H54 (cell line): ENCODE measurements at regions not wholly inside any gene's neighbourhood (a gene's known extent, or its start where the extent isn't known, plus 50 kb on each side); places are given as distances from the start of the nearest gene placed in this dataset.
A peak's percentile ranks its signal among the peaks of the same experiment; 100 is the strongest.

ENCODE experiments used
- DNase-seq: peaks from one replicate; pipeline ENCODE4 v3.0.0; 2011; ENCODE audit warnings: low spot score, mixed read lengths; ENCODE audit not compliant: insufficient read length
- FAIRE-seq: peaks from 3 replicates; lab custom pipeline; 2011; peaks lifted over from hg19 to GRCh38; lab: Jason Lieb, UNC
- POLR2A ChIP-seq: IDR thresholded peaks from 2 replicates; pipeline ENCODE4 v1.6.1; 2011; ENCODE audit warnings: low read depth, mild to moderate bottlenecking, low read length

DNA sequence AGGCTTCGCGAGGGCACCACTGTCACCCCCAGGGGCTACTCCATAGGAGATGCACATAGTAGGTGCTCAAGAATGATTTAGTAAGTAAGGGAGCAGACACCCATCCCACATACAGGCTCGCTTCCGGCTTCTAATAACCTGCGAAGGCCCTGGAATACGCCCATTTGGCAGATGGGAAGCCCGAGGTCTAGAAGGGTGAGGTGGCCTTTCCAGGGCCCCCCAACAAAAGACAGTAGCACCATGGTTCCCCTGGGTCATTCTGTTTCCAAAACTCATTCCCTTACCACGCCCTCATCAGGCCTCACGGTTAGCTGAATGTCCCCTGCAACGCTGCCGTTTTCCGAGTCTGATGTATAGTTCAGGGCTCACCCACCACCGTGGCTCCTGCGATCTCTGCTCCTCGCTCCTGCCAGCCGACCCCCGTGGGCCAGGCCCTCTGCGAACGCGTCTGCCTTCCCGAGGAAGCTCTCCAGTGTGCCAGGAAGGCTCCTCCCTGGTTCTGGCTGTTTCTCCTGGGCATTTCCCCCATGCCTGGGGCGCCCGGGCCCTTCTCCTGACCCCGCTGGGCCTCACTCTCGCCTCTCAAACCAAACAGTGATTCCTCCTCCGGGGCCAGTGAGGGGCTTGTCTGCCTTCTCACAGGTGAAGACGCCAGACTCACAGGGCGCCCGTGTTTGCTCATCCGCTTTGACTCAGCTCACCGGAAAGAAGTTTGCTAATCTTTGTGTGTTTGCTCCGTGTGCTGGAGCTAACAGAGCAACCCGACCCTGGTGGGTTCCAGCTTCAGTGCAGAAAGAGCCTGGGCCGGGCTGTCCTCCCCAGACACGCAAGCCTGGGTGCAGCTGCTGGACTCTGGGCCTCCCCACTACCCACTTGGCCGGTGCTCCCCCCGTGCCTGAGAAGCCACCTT, 86.6 kb downstream of the RTL6 start:
- DNase-seq, result no peak
- no peak for FAIRE-seq
- TF ChIP-seq POLR2A, result no peak

GRCh38 chr22:44410451-44410991, 87.5 kb downstream of the RTL6 start:
- FAIRE-seq, result no peak
- DNase-seq, result no peak
- no peak for TF ChIP-seq POLR2A

- DNase-seq (no peak), FAIRE-seq (no peak)
- no peak for TF ChIP-seq POLR2A
Observed at GRCh38 chr22:44409974-44410316, 88.1 kb downstream of the RTL6 start.

DNA sequence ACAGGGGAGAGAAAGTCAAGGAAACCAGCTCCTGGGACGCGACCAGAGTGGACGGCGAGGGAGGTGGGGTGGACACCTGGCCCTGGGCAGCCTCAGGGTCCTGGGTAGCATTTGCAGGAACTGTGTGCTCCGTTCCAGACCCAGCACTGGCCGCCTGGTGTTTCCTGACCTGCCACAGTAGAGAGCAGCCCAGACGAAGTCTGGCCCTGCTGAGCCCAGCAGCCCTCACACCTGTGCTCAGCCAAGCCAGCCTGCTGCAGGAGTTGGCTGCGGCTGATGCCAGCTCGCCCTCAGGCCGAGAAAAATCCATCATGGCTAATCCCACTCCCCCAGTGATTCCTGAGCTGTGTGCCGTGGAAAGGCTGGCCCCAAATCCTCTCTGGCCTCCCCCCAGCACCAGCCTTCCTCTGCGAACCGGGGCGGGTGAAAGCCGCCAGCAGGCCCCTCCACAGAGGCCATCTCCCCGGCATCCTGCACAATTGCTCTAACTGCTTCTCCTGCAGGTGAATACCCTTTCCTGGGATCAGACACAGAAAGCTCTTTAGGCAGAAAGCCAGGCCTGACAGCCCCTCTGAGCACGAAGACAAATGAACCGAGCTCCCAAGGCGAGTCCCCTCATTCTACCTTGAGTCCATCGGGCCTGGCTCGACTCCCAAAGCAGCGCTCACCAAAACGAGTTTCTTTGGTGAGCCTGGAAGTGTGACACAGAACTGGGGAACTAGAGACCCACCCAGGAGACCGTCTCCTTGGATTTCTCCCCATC, 88.6 kb downstream of the RTL6 start:
- DNase-seq (no peak), FAIRE-seq (no peak)
- TF ChIP-seq POLR2A, result no peak

- FAIRE-seq, result no peak
- no peak for DNase-seq
- no peak for TF ChIP-seq POLR2A
Observed at GRCh38 chr22:44408829-44409192, 89.2 kb downstream of the RTL6 start.

- no peak for FAIRE-seq
- no peak for TF ChIP-seq POLR2A
- no peak for DNase-seq
Observed at GRCh38 chr22:44407987-44408828, 89.8 kb downstream of the RTL6 start.

DNA sequence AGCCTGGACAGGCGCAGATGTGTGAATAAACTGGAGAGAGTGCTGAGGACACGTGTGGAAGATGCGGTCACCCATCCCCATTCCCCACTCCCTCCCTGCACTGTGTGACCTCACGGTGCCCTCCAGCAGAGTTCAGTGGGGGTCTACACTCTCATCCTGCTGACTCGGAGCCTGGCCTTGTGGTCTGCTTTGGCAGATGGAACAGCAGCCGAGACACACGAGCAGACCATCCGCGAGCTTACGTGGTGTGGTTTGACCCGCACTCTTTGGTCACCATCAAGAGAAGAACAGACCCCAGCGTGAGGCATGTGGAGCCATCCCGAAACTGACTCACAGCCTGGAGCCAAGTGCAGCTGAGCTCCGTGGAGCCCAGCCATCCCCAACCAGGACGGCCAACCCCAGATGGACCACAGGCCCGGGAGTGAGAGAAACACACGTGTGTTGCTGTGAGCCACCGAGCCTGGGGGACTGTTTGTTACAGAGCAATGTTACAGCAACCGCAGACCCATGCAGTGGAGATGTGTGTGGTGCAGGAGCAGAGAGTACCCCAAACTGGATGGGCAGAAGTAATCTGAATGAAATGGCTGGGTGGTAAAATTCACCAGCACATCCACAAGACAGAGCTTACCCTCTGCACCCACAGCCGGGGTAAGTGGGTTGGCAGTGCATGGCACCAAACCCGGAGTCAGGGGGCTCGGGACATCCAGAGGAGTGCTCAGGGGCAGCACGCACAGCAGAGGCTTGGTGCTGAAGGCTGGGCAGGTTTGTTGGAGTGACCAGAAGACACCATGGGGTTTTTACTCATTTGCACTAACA, 90.7 kb downstream of the RTL6 start:
- FAIRE-seq, result no peak
- no peak for TF ChIP-seq POLR2A
- no peak for DNase-seq

DNA sequence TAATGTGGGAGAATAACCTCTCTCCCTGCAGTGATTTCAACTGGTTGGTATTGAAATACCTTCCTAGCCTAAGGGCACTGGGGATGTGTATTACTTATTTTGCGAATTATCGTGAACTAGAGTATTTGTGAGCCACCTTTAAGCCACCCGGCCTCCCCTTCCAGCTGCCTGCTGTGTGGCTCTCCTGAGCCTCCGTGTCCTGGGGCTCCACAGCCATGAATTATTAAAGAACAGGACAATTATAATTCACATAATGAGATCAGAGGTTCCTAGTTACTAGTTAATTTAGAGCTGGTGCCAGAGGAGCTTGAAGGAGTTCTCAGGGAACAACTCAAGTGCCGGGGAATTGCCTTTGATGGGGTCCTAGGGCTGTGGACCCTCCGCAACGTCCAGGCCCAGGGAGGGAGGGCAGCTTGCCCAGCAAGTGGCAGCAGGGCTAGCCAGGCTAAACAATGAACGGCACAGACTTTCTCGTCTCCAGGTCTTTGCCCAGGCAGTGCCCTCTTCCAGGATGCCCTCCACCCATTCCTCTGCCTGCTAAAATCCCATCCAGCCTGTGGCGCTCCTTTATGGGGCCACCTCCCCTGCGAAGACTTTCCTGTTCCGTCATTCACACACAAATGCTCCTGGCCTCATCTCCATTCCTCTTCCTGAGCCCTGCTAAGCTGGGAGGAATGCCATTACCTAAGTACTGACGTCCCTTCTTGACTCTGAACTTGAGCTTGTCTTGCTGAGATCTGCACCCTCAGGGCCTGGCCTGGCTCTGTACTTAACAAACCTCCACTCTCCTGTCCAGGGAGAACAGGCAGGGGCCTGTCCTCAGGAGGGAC, 91.5 kb downstream of the RTL6 start:
- no peak for FAIRE-seq
- TF ChIP-seq POLR2A, result no peak
- no peak for DNase-seq

GRCh38 chr22:44405661-44406060, 92.4 kb downstream of the RTL6 start:
- no peak for FAIRE-seq
- no peak for DNase-seq
- no peak for TF ChIP-seq POLR2A

- DNase-seq (peak; percentile 32), FAIRE-seq (no peak)
- no peak for TF ChIP-seq POLR2A
Observed at GRCh38 chr22:44404341-44405020, 91.7 kb upstream of the SHISAL1 start.

DNA sequence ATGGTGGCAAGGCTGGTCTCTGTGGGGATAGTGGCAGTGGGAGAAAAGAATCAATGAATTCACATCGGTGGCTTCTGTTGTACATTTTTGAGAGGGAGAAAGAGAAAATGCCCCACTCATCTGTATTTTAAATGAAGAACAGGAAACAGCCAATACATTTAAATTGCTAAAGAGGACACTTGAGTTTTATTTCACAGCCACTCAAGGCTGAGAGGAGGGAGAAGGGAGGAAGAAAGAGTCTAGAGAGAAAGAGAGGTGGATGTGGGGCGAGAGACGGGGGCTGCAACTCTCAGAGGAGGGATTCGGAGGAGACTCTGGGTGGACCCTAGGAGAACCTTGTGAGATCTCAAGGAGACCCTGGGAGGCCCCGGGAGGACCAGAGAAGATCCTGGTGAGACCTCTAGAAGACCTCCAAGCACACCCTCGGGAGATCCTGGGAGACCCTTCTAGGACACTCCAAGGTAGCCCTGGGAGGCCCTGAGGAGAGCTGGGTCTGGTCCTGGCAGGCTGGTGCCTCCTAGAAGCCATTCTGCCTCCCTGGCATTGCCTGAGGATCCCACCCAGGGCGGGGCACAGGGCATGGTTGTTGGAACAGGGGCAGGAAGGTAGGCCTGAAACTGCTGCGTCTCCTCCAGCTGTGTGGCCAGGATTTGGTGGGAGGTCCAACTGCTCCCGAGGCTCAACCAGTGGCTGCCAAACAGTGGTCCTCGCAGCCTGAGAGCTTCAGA, 91.0 kb upstream of the SHISAL1 start:
- TF ChIP-seq POLR2A, result no peak
- FAIRE-seq (no peak), DNase-seq (no peak)

DNA sequence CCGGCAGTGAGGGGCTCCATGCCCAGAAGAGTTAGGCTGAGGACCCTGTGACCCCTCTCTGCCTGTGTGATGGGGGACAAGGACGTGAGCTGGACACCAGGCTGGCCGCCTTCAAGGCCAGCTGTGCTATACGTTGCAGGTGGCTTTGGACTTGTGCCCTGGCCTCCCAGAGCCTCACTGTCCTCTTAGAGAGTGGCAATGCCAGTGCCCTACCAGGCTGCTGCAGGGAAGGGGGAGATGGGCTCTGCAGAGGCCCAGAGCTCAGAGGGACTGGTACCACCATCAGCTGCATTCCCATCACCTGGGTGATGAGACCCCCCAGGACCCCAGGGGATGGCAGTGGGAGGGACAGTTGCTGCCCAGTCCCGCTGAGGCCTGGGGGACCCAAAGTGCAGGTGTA, 90.4 kb upstream of the SHISAL1 start:
- no peak for TF ChIP-seq POLR2A
- FAIRE-seq (no peak), DNase-seq (no peak)
